Ectodermal cell (in vitro differentiated cells): ENCODE measurements at regions not wholly inside any gene's neighbourhood (a gene's known extent, or its start where the extent isn't known, plus 50 kb on each side); places are given as distances from the start of the nearest gene placed in this dataset.
"Not testable (repeated sequence)": the region's sequence is repeated elsewhere in the genome, so short reads cannot be mapped to it uniquely, and the experiment has no call there.

Experiments used
- H3K27ac ChIP-seq: 2 replicates; pipeline ENCODE4 v1.7.0; 2013; ENCODE audit warnings: mild to moderate bottlenecking, low read depth, low read length; ENCODE audit not compliant: insufficient read depth, poor library complexity, severe bottlenecking
- H3K27me3 ChIP-seq: 2 replicates; pipeline ENCODE4 v1.7.0; 2013; ENCODE audit warnings: mild to moderate bottlenecking, low read length; ENCODE audit not compliant: insufficient read depth, control insufficient read depth, poor library complexity, severe bottlenecking
- H3K36me3 ChIP-seq: one replicate; pipeline ENCODE4 v1.7.0; 2013; ENCODE audit warnings: low read length; ENCODE audit not compliant: control insufficient read depth, insufficient read depth
- H3K4me1 ChIP-seq: one replicate; pipeline ENCODE4 v1.7.0; 2013; ENCODE audit warnings: low read length; ENCODE audit not compliant: control insufficient read depth, insufficient read depth
- H3K4me3 ChIP-seq: 2 replicates; pipeline ENCODE4 v1.7.0; 2013; ENCODE audit warnings: low read depth, low read length, control low read depth; ENCODE audit not compliant: insufficient read depth
- H3K9me3 ChIP-seq: 2 replicates; pipeline ENCODE4 v1.7.0; 2013; ENCODE audit warnings: mild to moderate bottlenecking, low read length, moderate library complexity; ENCODE audit not compliant: control insufficient read depth
- WGBS, 2 experiments: methylation state at CpG; one replicate each; pipeline ENCODE4 v1.1.7; 2013; ENCODE audit warnings: missing lambda C conversion rate in 2 of 2; 5-methylcytosine and 5-hydroxymethylcytosine counted together

DNA sequence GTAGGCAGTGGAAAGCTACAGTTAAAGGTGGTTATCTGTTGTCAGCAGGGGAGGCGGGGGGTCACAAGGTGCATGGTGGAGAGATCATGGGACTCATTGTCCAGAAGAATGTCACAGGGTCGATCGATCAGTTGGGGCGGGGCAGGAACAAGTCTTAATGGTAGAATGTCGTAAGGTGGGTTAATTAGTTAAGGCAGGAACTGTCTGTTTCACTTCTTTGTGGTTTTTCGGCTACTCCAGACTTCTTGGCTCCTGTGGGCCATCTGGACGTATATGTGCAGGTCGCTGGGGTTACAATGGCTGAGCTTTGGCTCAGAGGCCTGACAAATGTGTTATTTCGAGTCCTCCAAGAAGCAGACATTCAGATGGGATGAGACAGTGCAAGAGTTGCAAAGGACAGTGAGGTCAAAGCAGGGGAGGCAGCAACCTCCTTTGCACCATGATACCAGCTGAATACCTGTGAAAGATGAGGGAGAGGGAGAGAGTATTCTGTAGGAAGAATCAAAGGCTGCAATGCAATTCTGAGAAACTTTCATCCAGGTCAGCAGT lies 246.9 kb upstream of the TMEM132C start:
- H3K4me1 ChIP-seq, result no peaks in the 10 kb centered on the region
- no peak overlapping the region for H3K4me3 ChIP-seq
- 84% methylated on average over 9 of the region's 9 CpGs for WGBS, 2 experiments
- H3K9me3 ChIP-seq, result no peaks in the 10 kb centered on the region
- H3K27ac ChIP-seq, result no peak overlapping the region
- H3K36me3 ChIP-seq, result no peaks in the 10 kb centered on the region
- H3K27me3 ChIP-seq, result no peaks in the 10 kb centered on the region

DNA sequence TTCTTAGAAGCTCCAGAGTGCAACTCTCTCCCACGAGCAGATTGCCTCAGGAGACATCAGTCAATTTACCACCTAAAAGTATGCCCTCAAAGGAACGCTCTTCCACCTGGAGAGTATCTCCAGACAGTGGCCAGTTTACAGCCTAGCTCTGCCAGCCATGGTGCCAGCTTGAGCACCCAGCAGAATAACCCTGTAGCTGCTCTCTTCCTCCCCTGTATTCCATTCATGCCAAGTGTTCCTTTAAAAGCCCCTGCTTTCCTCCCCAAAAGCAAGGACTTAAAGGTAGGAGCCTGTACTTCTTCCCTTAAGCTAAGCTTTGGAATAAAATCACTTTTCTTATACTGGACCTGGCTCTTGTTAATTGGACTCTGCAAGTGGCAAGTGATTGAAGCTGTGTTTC lies 245.4 kb upstream of the TMEM132C start:
- Histone ChIP-seq H3K4me1 (no peaks in the 10 kb centered on the region), H3K27me3 (peaks cover under 1% of the 10 kb centered on the region), H3K9me3 (no peaks in the 10 kb centered on the region), H3K4me3 (no peak overlapping the region), H3K36me3 (no peaks in the 10 kb centered on the region), H3K27ac (no peak overlapping the region)
- 61 to 69% methylated on average over 2 of the region's 2 CpGs for WGBS, 2 experiments

DNA sequence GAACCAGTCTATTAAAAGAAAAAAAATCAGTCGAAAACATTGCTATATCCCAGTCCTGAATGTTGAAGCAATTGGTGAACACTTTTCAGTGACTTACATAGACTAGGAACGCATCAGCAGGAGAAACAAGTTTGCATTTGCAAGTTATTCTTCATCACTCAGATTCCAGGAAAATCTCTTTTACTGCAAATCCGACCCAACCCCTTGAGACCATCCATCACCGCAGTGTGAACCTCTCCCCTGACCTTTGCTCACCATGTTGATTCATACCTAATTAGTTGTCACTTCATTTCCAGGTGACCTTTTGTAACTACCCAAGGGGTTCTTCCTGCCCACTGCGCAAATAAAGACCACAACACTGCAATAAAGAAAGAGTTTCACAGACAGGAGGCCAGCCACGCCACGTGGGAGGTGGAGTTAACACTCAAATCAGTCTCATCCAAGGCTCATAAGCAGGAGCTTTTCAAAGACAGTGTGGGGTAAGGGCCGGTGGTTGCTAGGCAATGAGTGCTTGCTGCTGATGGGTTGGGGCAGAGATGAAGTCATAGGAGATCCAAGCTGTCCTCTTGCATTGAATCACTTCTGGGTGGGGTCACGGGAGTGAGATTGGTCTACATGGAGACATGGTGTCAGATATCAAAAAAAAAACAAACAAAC lies 241.3 kb upstream of the TMEM132C start:
- H3K4me3 ChIP-seq, result no peak overlapping the region
- peaks cover 9% of the 10 kb centered on the region for H3K27me3 ChIP-seq
- no peaks in the 10 kb centered on the region for H3K36me3 ChIP-seq
- no peak overlapping the region for H3K27ac ChIP-seq
- WGBS, 2 experiments, result 88 to 90% methylated on average over 8 to 9 of the region's 9 CpGs
- no peaks in the 10 kb centered on the region for H3K4me1 ChIP-seq
- no peaks in the 10 kb centered on the region for H3K9me3 ChIP-seq

GRCh38 chr12:128026696-128027574 lies 240.0 kb upstream of the TMEM132C start:
- Histone ChIP-seq H3K27ac (no peak overlapping the region), H3K4me1 (no peaks in the 10 kb centered on the region), H3K36me3 (no peaks in the 10 kb centered on the region), H3K4me3 (no peak overlapping the region), H3K9me3 (no peaks in the 10 kb centered on the region), H3K27me3 (peaks cover 9% of the 10 kb centered on the region)
- 85% methylated on average over 6 of the region's 6 CpGs for WGBS, 2 experiments

GRCh38 chr12:128033473-128033872 lies 233.5 kb upstream of the TMEM132C start:
- no peaks in the 10 kb centered on the region for H3K36me3 ChIP-seq
- H3K4me1 ChIP-seq, result no peaks in the 10 kb centered on the region
- H3K4me3 ChIP-seq, result no peak overlapping the region
- no peak overlapping the region for H3K27ac ChIP-seq
- no peaks in the 10 kb centered on the region for H3K9me3 ChIP-seq
- H3K27me3 ChIP-seq, result no peaks in the 10 kb centered on the region
- WGBS, 2 experiments, result 84 to 89% methylated on average over 2 of the region's 2 CpGs

- Histone ChIP-seq H3K36me3 (no peaks in the 10 kb centered on the region), H3K4me3 (no peak overlapping the region), H3K4me1 (no peaks in the 10 kb centered on the region), H3K27ac (no peak overlapping the region), H3K9me3 (no peaks in the 10 kb centered on the region), H3K27me3 (no peaks in the 10 kb centered on the region)
- WGBS, 2 experiments, result 92 to 95% methylated on average over 4 of the region's 4 CpGs
Observed at GRCh38 chr12:128040971-128041370, 226.0 kb upstream of the TMEM132C start.

- H3K27ac ChIP-seq, H3K27me3 ChIP-seq, H3K4me3 ChIP-seq, H3K4me1 ChIP-seq, H3K36me3 ChIP-seq, H3K9me3 ChIP-seq: not testable (repeated sequence)
- 95 to 97% methylated on average over 9 of the region's 10 CpGs for whole genome bisulfite sequencing, 2 experiments
Observed at GRCh38 chr12:128042283-128042682, 224.7 kb upstream of the TMEM132C start.

GRCh38 chr12:128042825-128043224 lies 224.1 kb upstream of the TMEM132C start:
- Histone ChIP-seq H3K36me3 (no peaks in the 10 kb centered on the region), H3K9me3 (no peaks in the 10 kb centered on the region), H3K4me1 (no peaks in the 10 kb centered on the region), H3K27me3 (no peaks in the 10 kb centered on the region), H3K27ac (no peak overlapping the region), H3K4me3 (no peak overlapping the region)
- WGBS, 2 experiments, result 88 to 97% methylated on average over 3 of the region's 3 CpGs

DNA sequence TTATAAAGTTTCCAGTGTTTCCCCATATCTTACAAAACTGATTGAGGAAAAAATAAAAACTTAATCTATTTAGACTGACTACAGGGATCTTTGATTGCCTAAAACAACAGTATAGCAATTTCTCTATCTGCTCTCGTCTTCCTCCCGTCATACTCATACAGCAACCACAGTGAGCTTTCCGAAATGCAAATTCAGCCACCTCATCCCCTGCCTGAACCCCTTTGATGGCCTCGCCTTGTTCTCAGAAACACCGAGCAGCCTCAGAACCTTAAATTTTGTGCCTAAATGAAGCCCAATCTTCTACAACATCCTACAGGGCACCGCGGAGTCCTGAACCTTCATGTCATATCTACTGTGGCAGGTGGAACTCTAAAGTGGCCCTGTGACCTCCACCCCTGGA lies 223.7 kb upstream of the TMEM132C start:
- H3K27ac ChIP-seq, result no peak overlapping the region
- H3K4me3 ChIP-seq, result no peak overlapping the region
- H3K27me3 ChIP-seq, result no peaks in the 10 kb centered on the region
- 84 to 86% methylated on average over 7 of the region's 7 CpGs for WGBS, 2 experiments
- no peaks in the 10 kb centered on the region for H3K4me1 ChIP-seq
- H3K9me3 ChIP-seq, result no peaks in the 10 kb centered on the region
- no peaks in the 10 kb centered on the region for H3K36me3 ChIP-seq

DNA sequence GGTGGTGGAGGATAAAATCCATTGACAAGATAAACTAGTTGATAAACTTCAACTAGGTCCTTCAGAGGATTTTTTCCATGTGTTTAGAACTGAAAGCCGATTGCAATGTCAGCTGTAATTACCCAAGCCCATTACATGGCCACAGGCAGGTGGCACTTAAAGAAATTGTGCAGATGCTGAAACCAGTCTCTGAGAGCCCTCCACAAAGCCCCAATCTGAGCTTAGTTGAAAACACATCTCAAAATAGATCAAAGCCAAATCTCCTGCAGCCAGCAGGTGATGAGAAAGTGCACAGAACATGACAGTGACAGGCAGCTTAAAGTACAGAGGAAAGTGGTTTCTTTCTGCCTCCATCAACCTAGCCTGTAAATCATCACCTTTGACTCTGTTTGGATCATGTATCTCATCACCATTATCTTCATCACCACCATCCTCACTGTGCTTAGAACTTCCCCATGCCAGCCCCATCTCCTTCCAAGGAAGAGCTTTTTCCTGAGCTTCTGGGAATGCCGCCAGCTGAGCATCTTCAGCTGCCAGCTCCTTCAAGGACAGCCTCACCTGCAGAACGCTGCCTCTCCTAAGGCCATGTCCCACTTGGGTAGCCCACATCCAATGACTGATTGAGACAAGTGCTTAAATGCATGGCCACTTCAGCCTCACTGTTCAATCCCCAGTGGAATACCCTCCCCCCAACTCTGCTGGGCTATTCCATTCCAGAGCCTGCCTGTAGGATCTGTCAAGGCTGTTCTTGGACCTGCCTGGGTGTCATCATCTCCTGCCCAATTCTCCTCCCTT lies 219.5 kb upstream of the TMEM132C start:
- Histone ChIP-seq H3K27ac (no peak overlapping the region), H3K9me3 (no peaks in the 10 kb centered on the region), H3K4me1 (no peaks in the 10 kb centered on the region), H3K27me3 (no peaks in the 10 kb centered on the region), H3K4me3 (no peak overlapping the region), H3K36me3 (no peaks in the 10 kb centered on the region)
- WGBS, 2 experiments, result 92 to 93% methylated on average over 3 of the region's 3 CpGs
